ENCODE measurements at regions not wholly inside any gene's neighbourhood (a gene's known extent, or its start where the extent isn't known, plus 50 kb on each side); places are given as distances from the start of the nearest gene placed in this dataset.

- Mint-ChIP-seq H3K9me3 (ENCODE audit: unreplicated experiment) (peaks cover 6% of the 10 kb centered on the region), H3K36me3 (ENCODE audit: unreplicated experiment) (no peaks in the 10 kb centered on the region), H3K4me3 (ENCODE audit: unreplicated experiment) (no peak overlapping the region), H3K4me1 (ENCODE audit: unreplicated experiment) (no peaks in the 10 kb centered on the region), H3K27ac (ENCODE audit: unreplicated experiment) (no peak overlapping the region), H3K27me3 (ENCODE audit: unreplicated experiment) (no peaks in the 10 kb centered on the region)
- TF ChIP-seq CTCF (IDR thresholded peaks at IDR 0.05) = no peak
- DNase-seq (ENCODE audit: extremely low spot score, unreplicated experiment) = no peak
Measured at GRCh38 chr4:162237676-162238075, 73.9 kb upstream of the FSTL5 start.

- Mint-ChIP-seq H3K4me3 (ENCODE audit: unreplicated experiment) (no peak overlapping the region), H3K9me3 (ENCODE audit: unreplicated experiment) (peaks cover 7% of the 10 kb centered on the region), H3K27me3 (ENCODE audit: unreplicated experiment) (no peaks in the 10 kb centered on the region), H3K4me1 (ENCODE audit: unreplicated experiment) (no peaks in the 10 kb centered on the region), H3K27ac (ENCODE audit: unreplicated experiment) (no peak overlapping the region), H3K36me3 (ENCODE audit: unreplicated experiment) (no peaks in the 10 kb centered on the region)
- DNase-seq (ENCODE audit: extremely low spot score, unreplicated experiment) = no peak
- no peak for TF ChIP-seq CTCF (IDR thresholded peaks at IDR 0.05)
Measured at GRCh38 chr4:162234595-162234994, 70.8 kb upstream of the FSTL5 start.

- H3K27me3 Mint-ChIP-seq (ENCODE audit: unreplicated experiment) = no peaks in the 10 kb centered on the region
- H3K9me3 Mint-ChIP-seq (ENCODE audit: unreplicated experiment) = peaks cover 7% of the 10 kb centered on the region
- no peaks in the 10 kb centered on the region for H3K4me1 Mint-ChIP-seq (ENCODE audit: unreplicated experiment)
- DNase-seq (ENCODE audit: extremely low spot score, unreplicated experiment) = no peak
- H3K36me3 Mint-ChIP-seq (ENCODE audit: unreplicated experiment) = no peaks in the 10 kb centered on the region
- no peak overlapping the region for H3K27ac Mint-ChIP-seq (ENCODE audit: unreplicated experiment)
- no peak for TF ChIP-seq CTCF (IDR thresholded peaks at IDR 0.05)
- no peak overlapping the region for H3K4me3 Mint-ChIP-seq (ENCODE audit: unreplicated experiment)
Measured at GRCh38 chr4:162232349-162232748, 68.5 kb upstream of the FSTL5 start.

- Mint-ChIP-seq H3K4me3 (ENCODE audit: unreplicated experiment) (no peak overlapping the region), H3K36me3 (ENCODE audit: unreplicated experiment) (no peaks in the 10 kb centered on the region), H3K4me1 (ENCODE audit: unreplicated experiment) (no peaks in the 10 kb centered on the region), H3K27me3 (ENCODE audit: unreplicated experiment) (no peaks in the 10 kb centered on the region), H3K27ac (ENCODE audit: unreplicated experiment) (no peak overlapping the region), H3K9me3 (ENCODE audit: unreplicated experiment) (peaks cover 7% of the 10 kb centered on the region)
- no peak for DNase-seq (ENCODE audit: extremely low spot score, unreplicated experiment)
- TF ChIP-seq CTCF (IDR thresholded peaks at IDR 0.05) = no peak
Measured at GRCh38 chr4:162229670-162230069, 65.9 kb upstream of the FSTL5 start.

GRCh38 chr4:162221148-162221547 lies 57.3 kb upstream of the FSTL5 start:
- Mint-ChIP-seq H3K4me3 (ENCODE audit: unreplicated experiment) (no peak overlapping the region), H3K4me1 (ENCODE audit: unreplicated experiment) (no peaks in the 10 kb centered on the region), H3K36me3 (ENCODE audit: unreplicated experiment) (no peaks in the 10 kb centered on the region), H3K27ac (ENCODE audit: unreplicated experiment) (no peak overlapping the region), H3K9me3 (ENCODE audit: unreplicated experiment) (no peaks in the 10 kb centered on the region), H3K27me3 (ENCODE audit: unreplicated experiment) (no peaks in the 10 kb centered on the region)
- no peak for TF ChIP-seq CTCF (IDR thresholded peaks at IDR 0.05)
- no peak for DNase-seq (ENCODE audit: extremely low spot score, unreplicated experiment)

Data from osteocyte (in vitro differentiated cells).